HUES48 (cell line): ENCODE measurements at regions not wholly inside any gene's neighbourhood (a gene's known extent, or its start where the extent isn't known, plus 50 kb on each side); places are given as distances from the start of the nearest gene placed in this dataset.

Experiments
- H3K27ac ChIP-seq: one replicate; pipeline ENCODE4 v1.7.0; 2013; ENCODE audit warnings: low read depth, low read length, inconsistent platforms
- H3K27me3 ChIP-seq: 2 replicates; pipeline ENCODE4 v1.6.1; 2013; ENCODE audit warnings: mild to moderate bottlenecking, low read length; ENCODE audit not compliant: control insufficient read depth, insufficient read depth
- H3K36me3 ChIP-seq: 2 replicates; pipeline ENCODE4 v1.6.1; 2013; ENCODE audit warnings: low read length; ENCODE audit not compliant: control insufficient read depth, insufficient read depth
- H3K4me1 ChIP-seq: 2 replicates; pipeline ENCODE4 v1.6.1; 2013; ENCODE audit warnings: mild to moderate bottlenecking, low read length; ENCODE audit not compliant: control insufficient read depth, insufficient read depth
- H3K4me3 ChIP-seq: 2 replicates; pipeline ENCODE4 v1.5.1; 2013; ENCODE audit warnings: mild to moderate bottlenecking, low read depth, low read length
- H3K9ac ChIP-seq: 2 replicates; pipeline ENCODE4 v1.6.1; 2013; ENCODE audit warnings: mild to moderate bottlenecking, low read depth, low read length, moderate library complexity
- H3K9me3 ChIP-seq: 2 replicates; pipeline ENCODE4 v1.6.1; 2013; ENCODE audit warnings: low read length; ENCODE audit not compliant: control insufficient read depth, insufficient read depth

GRCh38 chr2:64284751-64285150, 140.5 kb upstream of the PELI1 start:
- no peak overlapping the region for H3K4me3 ChIP-seq
- no peak overlapping the region for H3K27ac ChIP-seq
- peaks cover 8% of the 10 kb centered on the region; the same call in 1 of the 2 replicates for H3K27me3 ChIP-seq
- no peak overlapping the region for H3K9ac ChIP-seq
- H3K4me1 ChIP-seq, result peaks cover 46% of the 10 kb centered on the region
- H3K9me3 ChIP-seq, result no peaks in the 10 kb centered on the region
- no peaks in the 10 kb centered on the region for H3K36me3 ChIP-seq

- no peaks in the 10 kb centered on the region for H3K9me3 ChIP-seq
- H3K27ac ChIP-seq, result no peak overlapping the region
Observed at GRCh38 chr2:64287202-64287740, 143.1 kb upstream of the PELI1 start.

GRCh38 chr2:64288321-64289193, 144.3 kb upstream of the PELI1 start:
- H3K9ac ChIP-seq, result no peak overlapping the region
- H3K4me3 ChIP-seq, result no peak overlapping the region
- H3K9me3 ChIP-seq, result no peaks in the 10 kb centered on the region

More at GRCh38 chr2:64287202-64287740, 143.1 kb upstream of the PELI1 start:
- no peak overlapping the region for H3K9ac ChIP-seq
- peaks cover 8% of the 10 kb centered on the region; the same call in 1 of the 2 replicates for H3K27me3 ChIP-seq
- no peak overlapping the region for H3K4me3 ChIP-seq
- H3K36me3 ChIP-seq, result no peaks in the 10 kb centered on the region
- H3K4me1 ChIP-seq, result peaks cover 40% of the 10 kb centered on the region

GRCh38 chr2:64289251-64289650, 145.0 kb upstream of the PELI1 start:
- Histone ChIP-seq H3K9ac (no peak overlapping the region), H3K27me3 (0 out of 2 replicates have a peak, but pooled peaks cover 5% of the 10 kb centered on the region), H3K27ac (no peak overlapping the region), H3K9me3 (no peaks in the 10 kb centered on the region), H3K36me3 (no peaks in the 10 kb centered on the region), H3K4me3 (no peak overlapping the region), H3K4me1 (peaks cover 36% of the 10 kb centered on the region)

More at GRCh38 chr2:64288321-64289193, 144.3 kb upstream of the PELI1 start:
- Histone ChIP-seq H3K27ac (peak overlapping the region; percentile 45), H3K27me3 (peaks cover 8% of the 10 kb centered on the region; the same call in 1 of the 2 replicates), H3K36me3 (no peaks in the 10 kb centered on the region), H3K4me1 (peaks cover 39% of the 10 kb centered on the region)

- no peaks in the 10 kb centered on the region for H3K36me3 ChIP-seq
- no peak overlapping the region for H3K4me3 ChIP-seq
- H3K27me3 ChIP-seq, result 0 out of 2 replicates have a peak, but pooled peaks cover under 1% of the 10 kb centered on the region
- H3K4me1 ChIP-seq, result peaks cover 36% of the 10 kb centered on the region
- H3K9me3 ChIP-seq, result no peaks in the 10 kb centered on the region
- H3K9ac ChIP-seq, result no peak overlapping the region
- no peak overlapping the region for H3K27ac ChIP-seq
Observed at GRCh38 chr2:64289737-64290136, 145.5 kb upstream of the PELI1 start.

- H3K27me3 ChIP-seq, result 0 out of 2 replicates have a peak, but pooled peaks cover 3% of the 10 kb centered on the region
- H3K4me3 ChIP-seq, result no peak overlapping the region
- no peaks in the 10 kb centered on the region for H3K9me3 ChIP-seq
- no peaks in the 10 kb centered on the region for H3K36me3 ChIP-seq
- no peak overlapping the region for H3K27ac ChIP-seq
- peaks cover 28% of the 10 kb centered on the region for H3K4me1 ChIP-seq
- H3K9ac ChIP-seq, result no peak overlapping the region
Observed at GRCh38 chr2:64291181-64291580, 147.0 kb upstream of the PELI1 start.

GRCh38 chr2:64295326-64296139, 151.3 kb upstream of the PELI1 start:
- H3K36me3 ChIP-seq, result no peaks in the 10 kb centered on the region
- no peaks in the 10 kb centered on the region for H3K9me3 ChIP-seq
- H3K4me3 ChIP-seq, result no peak overlapping the region
- 0 out of 2 replicates have a peak, but pooled peaks cover 3% of the 10 kb centered on the region for H3K27me3 ChIP-seq
- no peak overlapping the region for H3K9ac ChIP-seq
- no peak overlapping the region for H3K27ac ChIP-seq
- H3K4me1 ChIP-seq, result no peaks in the 10 kb centered on the region

- 0 out of 2 replicates have a peak, but pooled peaks cover 3% of the 10 kb centered on the region for H3K27me3 ChIP-seq
- no peak overlapping the region for H3K9ac ChIP-seq
- H3K9me3 ChIP-seq, result no peaks in the 10 kb centered on the region
- H3K27ac ChIP-seq, result no peak overlapping the region
- no peak overlapping the region for H3K4me3 ChIP-seq
- H3K4me1 ChIP-seq, result no peaks in the 10 kb centered on the region
- H3K36me3 ChIP-seq, result no peaks in the 10 kb centered on the region
Observed at GRCh38 chr2:64296140-64296480, 151.9 kb upstream of the PELI1 start.

- Histone ChIP-seq H3K4me3 (no peak overlapping the region), H3K27ac (no peak overlapping the region), H3K9ac (no peak overlapping the region), H3K36me3 (no peaks in the 10 kb centered on the region), H3K27me3 (0 out of 2 replicates have a peak, but pooled peaks cover 3% of the 10 kb centered on the region), H3K4me1 (no peaks in the 10 kb centered on the region), H3K9me3 (no peaks in the 10 kb centered on the region)
Observed at GRCh38 chr2:64296695-64297346, 152.6 kb upstream of the PELI1 start.

- H3K27me3 ChIP-seq, result 0 out of 2 replicates have a peak, but pooled peaks cover 3% of the 10 kb centered on the region
- H3K9ac ChIP-seq, result no peak overlapping the region
- H3K9me3 ChIP-seq, result no peaks in the 10 kb centered on the region
- H3K27ac ChIP-seq, result no peak overlapping the region
- no peak overlapping the region for H3K4me3 ChIP-seq
- no peaks in the 10 kb centered on the region for H3K4me1 ChIP-seq
- H3K36me3 ChIP-seq, result no peaks in the 10 kb centered on the region
Observed at GRCh38 chr2:64298161-64298560, 153.9 kb upstream of the PELI1 start.
